SK-N-SH (cell line): ENCODE measurements at regions not wholly inside any gene's neighbourhood (a gene's known extent, or its start where the extent isn't known, plus 50 kb on each side); places are given as distances from the start of the nearest gene placed in this dataset.

Experiments used
- CTCF ChIA-PET: fragments of 300-600, 350-600 bp; formaldehyde crosslinking; extraction: SDS; loops from one replicate; lab custom pipeline; 2021; lab: Yijun Ruan, JAX
- POLR2A ChIA-PET: fragments of 350-600 bp; sonication (Branson Sonifier 250); formaldehyde crosslinking; extraction: SDS; loops from one replicate; lab custom pipeline; 2020; ENCODE audit warnings: antibody characterized with exemption, inconsistent platforms; lab: Yijun Ruan, JAX
- DNase-seq: peaks from one replicate; pipeline ENCODE4 v3.0.0; 2012
- H2AFZ ChIP-seq: fragments of 200-600 bp; sonication (generic); 2 replicates; pipeline ENCODE4 v1.8.1; 2016; ENCODE audit warnings: antibody characterized with exemption, mild to moderate bottlenecking, low read depth
- H3F3A ChIP-seq: fragments of 200-600 bp; sonication (generic); replicated peaks from 2 replicates; pipeline ENCODE3; 2016; ENCODE audit warnings: antibody characterized with exemption, mild to moderate bottlenecking; ENCODE audit not compliant: insufficient read depth
- H3K27ac ChIP-seq, 2 experiments: fragments of 200-500 bp in 1 of 2; fragments of 200-600 bp in 1 of 2; sonication (Bioruptor generic) in 1 of 2; sonication (generic), shearing (Covaris generic) in 1 of 2; 2 replicates each; pipeline versions ENCODE4 v1.5.1 to v1.6.1; 2014 to 2016; ENCODE audit warnings: low read depth in 2 of 2, inconsistent platforms in 1 of 2, low read length in 1 of 2, mild to moderate bottlenecking in 1 of 2, mixed read lengths in 1 of 2
- H3K27me3 ChIP-seq: fragments of 200-600 bp; sonication (generic), shearing (Covaris generic); 2 replicates; pipeline ENCODE4 v1.6.1; 2016; ENCODE audit warnings: mixed run types; ENCODE audit not compliant: insufficient read depth
- H3K36me3 ChIP-seq, 2 experiments: fragments of 200-500 bp in 1 of 2; fragments of 200-600 bp in 1 of 2; sonication (Bioruptor generic) in 1 of 2; sonication (generic) in 1 of 2; replicated peaks in 1 of 2; 2 replicates each; pipeline versions ENCODE3 to v1.5.1; 2014 to 2016; ENCODE audit warnings: low read length in 1 of 2, mild to moderate bottlenecking in 1 of 2; ENCODE audit not compliant: insufficient read depth in 2 of 2, control insufficient read depth in 1 of 2
- H3K4me1 ChIP-seq, 2 experiments: fragments of 200-500 bp in 1 of 2; fragments of 200-600 bp in 1 of 2; sonication (Bioruptor generic) in 1 of 2; sonication (generic), shearing (Covaris generic) in 1 of 2; 2 replicates each; pipeline versions ENCODE4 v1.5.1 to v1.6.1; 2014 to 2016; ENCODE audit warnings: low read depth in 1 of 2, low read length in 1 of 2, mixed run types in 1 of 2; ENCODE audit not compliant: insufficient read depth in 2 of 2, control insufficient read depth in 1 of 2
- H3K4me2 ChIP-seq: fragments of 200-600 bp; sonication (generic), shearing (Covaris generic); 2 replicates; pipeline ENCODE4 v1.6.1; 2017; ENCODE audit warnings: mixed run types
- H3K4me3 ChIP-seq, 2 experiments: fragments of 200-500 bp in 1 of 2; fragments of 200-600 bp in 1 of 2; sonication (Bioruptor generic) in 1 of 2; sonication (generic), shearing (Covaris generic) in 1 of 2; 2 replicates each; pipeline versions ENCODE4 v1.5.1 to v1.8.1; 2014 to 2016; ENCODE audit warnings: low read depth in 2 of 2, inconsistent platforms in 1 of 2, low read length in 1 of 2, mild to moderate bottlenecking in 1 of 2, mixed read lengths in 1 of 2, moderate library complexity in 1 of 2
- H3K79me2 ChIP-seq: fragments of 200-600 bp; sonication (generic); 2 replicates; pipeline ENCODE4 v1.8.1; 2017; ENCODE audit warnings: mild to moderate bottlenecking; ENCODE audit not compliant: insufficient read depth
- H3K9ac ChIP-seq: fragments of 200-600 bp; sonication (generic); 2 replicates; pipeline ENCODE4 v1.6.1; 2017; ENCODE audit warnings: mixed run types
- H3K9me2 ChIP-seq: fragments of 200-600 bp; sonication (generic); 2 replicates; pipeline ENCODE4 v1.6.1; 2017; ENCODE audit warnings: mixed run types
- H3K9me3 ChIP-seq: fragments of 200-600 bp; sonication (generic); 2 replicates; pipeline ENCODE4 v1.6.1; 2017; ENCODE audit warnings: mixed run types, mild to moderate bottlenecking, moderate library complexity
- H4K20me1 ChIP-seq: fragments of 200-600 bp; sonication (generic); 2 replicates; pipeline ENCODE4 v1.6.1; 2017; ENCODE audit warnings: mild to moderate bottlenecking, mixed run types; ENCODE audit not compliant: insufficient read depth
- ELF1 ChIP-seq: IDR thresholded peaks from 2 replicates; pipeline ENCODE4 v1.4.0; 2012
- EP300 ChIP-seq, 2 experiments: IDR thresholded peaks; 2 replicates each; pipeline versions ENCODE4 v1.4.0 to v1.6.1; 2012; ENCODE audit warnings: borderline replicate concordance in 1 of 2, low read depth in 1 of 2, low read length in 1 of 2
- EZH2phosphoT487 ChIP-seq: fragments of 200-600 bp; sonication (generic); IDR thresholded peaks from 2 replicates; pipeline ENCODE4 v1.6.1; 2017; ENCODE audit warnings: low read depth, mixed run types, mild to moderate bottlenecking, antibody characterized with exemption, moderate library complexity, borderline replicate concordance
- FOSL2 ChIP-seq: IDR thresholded peaks from 2 replicates; pipeline ENCODE4 v1.4.0; 2012; ENCODE audit warnings: low read depth, mild to moderate bottlenecking, moderate library complexity, borderline replicate concordance
- FOXM1 ChIP-seq: IDR thresholded peaks from 2 replicates; pipeline ENCODE4 v1.4.0; 2012; ENCODE audit warnings: low read depth, mild to moderate bottlenecking
- GABPA ChIP-seq: IDR thresholded peaks from 2 replicates; pipeline ENCODE4 v1.4.0; 2012; ENCODE audit warnings: low read depth, mild to moderate bottlenecking
- JUND ChIP-seq: IDR thresholded peaks from 2 replicates; pipeline ENCODE4 v1.4.0; 2012
- NFIC ChIP-seq: IDR thresholded peaks from 2 replicates; pipeline ENCODE4 v1.4.0; 2012; ENCODE audit warnings: borderline replicate concordance
- NRF1 ChIP-seq: IDR thresholded peaks from 2 replicates; pipeline ENCODE4 v1.6.1; 2012; ENCODE audit warnings: low read depth, mild to moderate bottlenecking, low read length
- POLR2AphosphoS5 ChIP-seq: IDR thresholded peaks from 2 replicates; pipeline ENCODE4 v1.6.1; 2012; ENCODE audit warnings: low read depth, low read length
- RCOR1 ChIP-seq: fragments of 150-350 bp; IDR thresholded peaks from 2 replicates; pipeline ENCODE4 v1.6.1; 2017; ENCODE audit warnings: antibody characterized with exemption, low read length
- SIN3A ChIP-seq: IDR thresholded peaks from 2 replicates; pipeline ENCODE4 v1.6.1; 2012; ENCODE audit warnings: low read depth, mild to moderate bottlenecking, low read length, moderate library complexity, borderline replicate concordance
- SMC3 ChIP-seq: IDR thresholded peaks from 2 replicates; pipeline ENCODE4 v1.6.1; 2012; ENCODE audit warnings: low read depth, low read length, improper control_type of control experiment
- TCF12 ChIP-seq: IDR thresholded peaks from 2 replicates; pipeline ENCODE4 v1.4.0; 2012
- YY1 ChIP-seq: IDR thresholded peaks from 2 replicates; pipeline ENCODE4 v1.4.0; 2012; ENCODE audit warnings: low read depth, mild to moderate bottlenecking
- WGBS: methylation state at CpG from one replicate; pipeline ENCODE4 v1.1.6; 2017; ENCODE audit warnings: low lambda C conversion rate; 5-methylcytosine and 5-hydroxymethylcytosine counted together
- TF ChIP-seq, protein P1 (sequence below): IDR thresholded peaks from 2 replicates; pipeline ENCODE4 v1.6.1; 2012; ENCODE audit warnings: mild to moderate bottlenecking, low read depth, low read length, moderate library complexity
- TF ChIP-seq, protein P2 (sequence below): IDR thresholded peaks from 2 replicates; pipeline ENCODE4 v1.4.0; 2012; ENCODE audit warnings: low read depth
- TF ChIP-seq, protein P3 (sequence below): IDR thresholded peaks from 2 replicates; pipeline ENCODE4; 2012
- TF ChIP-seq, protein P4 (sequence below): fragments of 150-350 bp; IDR thresholded peaks from 2 replicates; pipeline ENCODE4 v1.6.1; 2017; ENCODE audit warnings: antibody characterized with exemption, low read length, low read depth, borderline replicate concordance

DNA sequence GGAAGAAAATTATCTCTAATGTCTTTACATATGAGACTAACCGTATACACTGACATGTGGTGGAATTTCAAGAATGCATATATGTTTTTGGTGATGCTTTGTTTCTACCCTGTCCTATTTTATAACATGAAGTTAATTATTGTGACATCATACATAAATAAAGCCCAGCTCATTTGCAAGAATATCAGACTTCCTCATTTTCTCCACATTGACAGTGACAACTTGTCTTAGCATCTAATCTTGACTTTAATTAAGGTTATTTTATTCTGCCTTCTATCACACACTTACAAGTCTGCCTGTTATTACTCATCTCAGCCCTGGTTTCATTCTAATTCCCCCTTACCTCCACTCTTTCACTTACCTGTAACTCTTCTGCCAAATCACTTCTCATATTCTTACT lies 140.6 kb upstream of the STARD13 start:
- H3K9me3 ChIP-seq, result no peaks in the 10 kb centered on the region
- POLR2A ChIA-PET, result no interaction called here
- H3K79me2 ChIP-seq, result no peaks in the 10 kb centered on the region
- no peak for TF ChIP-seq FOXM1
- no peak for TF ChIP-seq FOSL2
- TF ChIP-seq SMC3, result no peak
- TF ChIP-seq, protein P1, sequence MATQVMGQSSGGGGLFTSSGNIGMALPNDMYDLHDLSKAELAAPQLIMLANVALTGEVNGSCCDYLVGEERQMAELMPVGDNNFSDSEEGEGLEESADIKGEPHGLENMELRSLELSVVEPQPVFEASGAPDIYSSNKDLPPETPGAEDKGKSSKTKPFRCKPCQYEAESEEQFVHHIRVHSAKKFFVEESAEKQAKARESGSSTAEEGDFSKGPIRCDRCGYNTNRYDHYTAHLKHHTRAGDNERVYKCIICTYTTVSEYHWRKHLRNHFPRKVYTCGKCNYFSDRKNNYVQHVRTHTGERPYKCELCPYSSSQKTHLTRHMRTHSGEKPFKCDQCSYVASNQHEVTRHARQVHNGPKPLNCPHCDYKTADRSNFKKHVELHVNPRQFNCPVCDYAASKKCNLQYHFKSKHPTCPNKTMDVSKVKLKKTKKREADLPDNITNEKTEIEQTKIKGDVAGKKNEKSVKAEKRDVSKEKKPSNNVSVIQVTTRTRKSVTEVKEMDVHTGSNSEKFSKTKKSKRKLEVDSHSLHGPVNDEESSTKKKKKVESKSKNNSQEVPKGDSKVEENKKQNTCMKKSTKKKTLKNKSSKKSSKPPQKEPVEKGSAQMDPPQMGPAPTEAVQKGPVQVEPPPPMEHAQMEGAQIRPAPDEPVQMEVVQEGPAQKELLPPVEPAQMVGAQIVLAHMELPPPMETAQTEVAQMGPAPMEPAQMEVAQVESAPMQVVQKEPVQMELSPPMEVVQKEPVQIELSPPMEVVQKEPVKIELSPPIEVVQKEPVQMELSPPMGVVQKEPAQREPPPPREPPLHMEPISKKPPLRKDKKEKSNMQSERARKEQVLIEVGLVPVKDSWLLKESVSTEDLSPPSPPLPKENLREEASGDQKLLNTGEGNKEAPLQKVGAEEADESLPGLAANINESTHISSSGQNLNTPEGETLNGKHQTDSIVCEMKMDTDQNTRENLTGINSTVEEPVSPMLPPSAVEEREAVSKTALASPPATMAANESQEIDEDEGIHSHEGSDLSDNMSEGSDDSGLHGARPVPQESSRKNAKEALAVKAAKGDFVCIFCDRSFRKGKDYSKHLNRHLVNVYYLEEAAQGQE, result no peak
- TF ChIP-seq POLR2AphosphoS5, result no peak
- no peak for TF ChIP-seq JUND
- TF ChIP-seq GABPA, result no peak
- no peak for TF ChIP-seq NRF1
- TF ChIP-seq SIN3A, result no peak
- TF ChIP-seq RCOR1, result no peak
- no peak for TF ChIP-seq EP300 (IDR thresholded peaks at IDR 0.05; ENCODE audit: borderline replicate concordance in 1 of 2, low read depth in 1 of 2, low read length in 1 of 2)
- TF ChIP-seq, protein P2, sequence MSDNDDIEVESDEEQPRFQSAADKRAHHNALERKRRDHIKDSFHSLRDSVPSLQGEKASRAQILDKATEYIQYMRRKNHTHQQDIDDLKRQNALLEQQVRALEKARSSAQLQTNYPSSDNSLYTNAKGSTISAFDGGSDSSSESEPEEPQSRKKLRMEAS, result no peak
- TF ChIP-seq, protein P3, sequence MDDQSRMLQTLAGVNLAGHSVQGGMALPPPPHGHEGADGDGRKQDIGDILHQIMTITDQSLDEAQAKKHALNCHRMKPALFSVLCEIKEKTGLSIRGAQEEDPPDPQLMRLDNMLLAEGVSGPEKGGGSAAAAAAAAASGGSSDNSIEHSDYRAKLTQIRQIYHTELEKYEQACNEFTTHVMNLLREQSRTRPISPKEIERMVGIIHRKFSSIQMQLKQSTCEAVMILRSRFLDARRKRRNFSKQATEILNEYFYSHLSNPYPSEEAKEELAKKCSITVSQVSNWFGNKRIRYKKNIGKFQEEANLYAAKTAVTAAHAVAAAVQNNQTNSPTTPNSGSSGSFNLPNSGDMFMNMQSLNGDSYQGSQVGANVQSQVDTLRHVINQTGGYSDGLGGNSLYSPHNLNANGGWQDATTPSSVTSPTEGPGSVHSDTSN, result no peak
- no peak for TF ChIP-seq ELF1
- TF ChIP-seq, protein P4, sequence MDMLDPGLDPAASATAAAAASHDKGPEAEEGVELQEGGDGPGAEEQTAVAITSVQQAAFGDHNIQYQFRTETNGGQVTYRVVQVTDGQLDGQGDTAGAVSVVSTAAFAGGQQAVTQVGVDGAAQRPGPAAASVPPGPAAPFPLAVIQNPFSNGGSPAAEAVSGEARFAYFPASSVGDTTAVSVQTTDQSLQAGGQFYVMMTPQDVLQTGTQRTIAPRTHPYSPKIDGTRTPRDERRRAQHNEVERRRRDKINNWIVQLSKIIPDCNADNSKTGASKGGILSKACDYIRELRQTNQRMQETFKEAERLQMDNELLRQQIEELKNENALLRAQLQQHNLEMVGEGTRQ, result no peak
- TF ChIP-seq NFIC, result no peak
- TF ChIP-seq TCF12, result no peak
- no peak for TF ChIP-seq YY1
- TF ChIP-seq EZH2phosphoT487, result no peak
- H2AFZ ChIP-seq, result no peak overlapping the region
- 83% methylated on average over 1 of the region's 1 CpG for WGBS
- DNase-seq, result no peak
- CTCF ChIA-PET, result no interaction called here
- H3K9me2 ChIP-seq, result no peaks in the 10 kb centered on the region
- H3F3A ChIP-seq, result no peaks in the 10 kb centered on the region
- no peak overlapping the region for H3K4me3 ChIP-seq
- no peaks in the 10 kb centered on the region for H3K36me3 ChIP-seq
- H3K4me1 ChIP-seq, result no peaks in the 10 kb centered on the region
- H3K9ac ChIP-seq, result no peak overlapping the region
- H3K27me3 ChIP-seq, result no peaks in the 10 kb centered on the region
- no peak overlapping the region for H3K27ac ChIP-seq
- H4K20me1 ChIP-seq, result no peaks in the 10 kb centered on the region
- H3K4me2 ChIP-seq, result no peak overlapping the region
